ENCODE measurements at regions not wholly inside any gene's neighbourhood (a gene's known extent, or its start where the extent isn't known, plus 50 kb on each side); places are given as distances from the start of the nearest gene placed in this dataset.
"Not testable (repeated sequence)": the region's sequence is repeated elsewhere in the genome, so short reads cannot be mapped to it uniquely, and the experiment has no call there.

DNA sequence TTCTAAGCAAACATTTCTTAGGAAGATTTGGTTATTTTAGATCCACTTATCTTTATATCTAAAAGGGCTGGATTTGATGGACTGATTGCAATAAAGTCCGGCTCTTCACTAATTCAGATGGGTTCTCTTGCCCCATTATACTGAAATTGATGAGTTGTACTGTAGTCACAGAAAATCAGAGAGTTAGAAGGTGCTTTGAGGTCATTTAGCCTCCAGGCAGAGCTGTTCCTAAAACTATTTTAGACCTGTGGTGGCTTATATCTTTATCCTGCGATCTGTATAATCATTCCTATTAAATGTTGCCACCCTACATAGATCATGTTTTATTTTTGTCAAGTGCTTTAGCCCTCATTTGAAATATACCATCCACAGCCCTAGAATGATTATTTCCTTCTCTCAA, 61.3 kb upstream of the ATXN1 start:
- no peak for DNase-seq

DNA sequence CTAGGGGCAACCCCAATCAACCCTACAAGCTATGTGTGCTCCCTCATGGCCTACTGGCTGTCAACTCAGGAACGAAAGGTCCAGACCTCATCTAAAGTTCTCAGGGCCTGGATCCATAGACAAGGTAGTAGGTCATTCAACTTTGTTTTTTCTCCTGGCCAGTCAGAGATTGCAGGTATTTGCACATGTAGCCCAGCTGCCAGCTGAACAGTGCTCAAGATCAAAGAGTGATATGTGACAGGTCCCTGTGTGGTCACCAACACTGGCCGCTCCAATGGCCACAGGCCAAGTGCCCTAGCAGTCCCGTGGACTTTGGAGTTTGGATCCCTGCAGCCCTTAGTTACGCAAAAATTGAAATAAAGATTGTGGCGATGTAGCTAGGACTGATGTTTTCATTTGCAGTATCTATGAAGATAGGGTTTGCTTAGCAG, 60.6 kb upstream of the ATXN1 start:
- no peak for DNase-seq

DNA sequence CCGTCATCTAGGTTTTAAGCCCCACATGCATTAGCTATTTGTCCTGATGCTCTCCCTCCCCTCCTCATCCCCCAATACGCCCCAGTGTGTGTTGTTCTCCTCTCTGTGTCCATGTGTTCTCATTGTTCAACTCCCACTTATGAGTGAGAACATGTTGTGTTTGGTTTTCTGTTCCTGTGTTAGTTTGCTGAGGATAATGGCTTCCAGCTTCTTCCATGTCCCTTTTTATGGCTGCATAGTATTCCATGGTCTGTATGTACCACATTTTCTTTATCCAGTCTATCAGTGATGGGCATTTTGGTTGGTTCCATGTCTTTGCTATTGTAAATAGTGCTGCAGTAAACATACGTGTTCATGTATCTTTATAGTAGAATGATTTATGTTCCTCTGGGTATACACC, 59.0 kb upstream of the ATXN1 start:
- not testable (repeated sequence) for DNase-seq

DNA sequence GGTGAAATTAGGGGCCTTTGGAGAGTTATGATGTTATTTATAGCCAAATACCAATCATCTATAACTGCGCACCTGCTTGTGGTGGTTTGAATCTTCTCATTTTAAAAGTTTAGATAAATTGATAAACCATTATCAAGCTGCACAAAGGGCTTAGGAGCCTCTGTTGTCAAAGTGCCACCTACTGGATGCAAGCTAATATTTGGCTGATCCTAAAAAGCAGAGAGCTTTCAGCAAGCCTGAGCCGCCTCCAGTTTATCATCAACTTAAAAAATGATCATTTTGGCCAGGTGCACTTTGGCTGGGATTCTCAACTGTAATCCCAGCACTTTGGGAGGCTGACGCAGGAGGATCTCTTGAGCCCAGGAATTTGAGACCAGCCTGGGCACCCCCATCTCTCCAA, 58.5 kb upstream of the ATXN1 start:
- no peak for DNase-seq

DNA sequence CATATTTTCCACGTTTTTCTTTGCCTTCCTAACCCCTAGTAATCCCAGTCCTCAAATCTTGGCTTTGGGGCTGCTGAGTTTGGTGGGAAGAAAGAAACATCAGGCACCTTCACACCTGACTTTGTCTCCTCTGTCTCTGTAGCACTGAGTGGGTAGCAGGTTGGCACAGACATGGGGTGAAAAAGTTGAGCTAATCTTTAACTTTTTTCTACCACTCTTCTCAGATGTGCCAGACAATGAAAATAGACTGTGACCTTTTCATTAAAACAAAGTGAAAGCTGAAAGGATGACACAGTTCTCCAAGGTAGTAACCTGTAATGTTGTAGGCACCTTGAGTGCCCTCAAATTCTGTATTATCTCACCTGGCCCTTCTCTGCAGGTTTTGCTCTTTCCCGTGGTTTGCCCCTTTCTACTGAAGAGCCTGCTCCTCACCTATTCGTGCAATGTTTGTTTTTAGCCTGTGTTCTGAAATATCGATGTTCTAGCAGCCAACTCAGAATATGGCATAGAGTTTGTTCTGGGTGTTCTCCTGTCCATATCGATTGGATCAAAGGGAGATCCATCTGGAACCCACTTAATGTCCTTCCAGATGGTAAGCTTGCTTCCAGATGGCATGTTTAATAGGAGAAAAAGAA, 57.8 kb upstream of the ATXN1 start:
- no peak for DNase-seq

DNA sequence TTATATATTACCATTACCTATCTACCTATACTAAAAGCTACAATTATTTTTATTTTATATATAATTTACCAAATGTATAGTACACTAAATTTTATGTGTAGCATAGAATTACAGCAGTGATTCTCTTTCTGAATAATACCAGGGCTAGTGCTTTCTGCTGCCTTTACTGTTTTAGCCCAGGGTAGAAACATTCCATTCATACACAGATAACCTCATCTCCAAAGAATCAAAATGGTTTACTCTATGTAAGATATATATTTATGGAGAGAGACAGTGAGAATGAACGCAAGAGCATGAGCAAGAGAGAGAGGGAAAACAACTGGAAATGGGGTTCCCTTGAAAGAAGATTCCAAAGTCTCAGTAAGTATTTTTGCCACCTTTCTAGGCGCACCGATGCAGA, 56.3 kb upstream of the ATXN1 start:
- no peak for DNase-seq

DNA sequence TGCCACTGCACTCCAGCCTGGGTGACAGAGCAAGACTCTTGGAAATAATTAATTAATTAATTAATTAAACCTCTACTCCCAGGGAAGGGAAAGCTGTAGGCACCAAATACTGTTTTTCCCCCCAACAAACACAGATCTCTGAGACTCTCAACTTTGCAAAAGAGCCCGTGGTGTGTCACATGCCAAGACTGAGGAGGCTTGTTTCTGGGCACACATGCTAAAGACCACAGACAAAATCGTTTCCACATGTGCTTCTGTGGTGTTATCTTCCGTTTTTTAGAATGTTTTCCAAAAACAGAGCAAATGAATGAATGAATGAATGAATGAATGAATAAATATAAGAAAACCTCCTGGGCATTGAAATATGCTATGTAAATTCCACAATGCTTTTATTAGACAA, 55.6 kb upstream of the ATXN1 start:
- no peak for DNase-seq

DNA sequence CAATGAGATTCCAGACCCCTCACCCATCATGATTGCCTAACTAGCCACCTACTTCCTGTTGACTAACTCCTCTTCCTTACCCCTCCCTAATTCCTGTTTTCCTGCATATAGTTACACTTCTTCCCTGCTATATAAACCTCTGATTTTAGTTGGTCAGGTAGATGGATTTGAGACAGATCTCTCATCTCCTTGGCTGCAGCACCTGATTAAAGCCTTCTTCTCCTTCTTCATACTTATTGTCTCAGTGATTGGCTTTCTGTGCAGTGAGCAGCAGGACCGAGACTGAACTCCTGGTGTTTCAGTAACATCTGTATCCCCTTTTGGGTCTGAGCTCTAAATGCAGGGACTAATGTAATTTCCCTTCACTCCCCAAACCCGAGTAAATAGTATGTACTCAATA, 51.7 kb upstream of the ATXN1 start:
- DNase-seq, result no peak

DNA sequence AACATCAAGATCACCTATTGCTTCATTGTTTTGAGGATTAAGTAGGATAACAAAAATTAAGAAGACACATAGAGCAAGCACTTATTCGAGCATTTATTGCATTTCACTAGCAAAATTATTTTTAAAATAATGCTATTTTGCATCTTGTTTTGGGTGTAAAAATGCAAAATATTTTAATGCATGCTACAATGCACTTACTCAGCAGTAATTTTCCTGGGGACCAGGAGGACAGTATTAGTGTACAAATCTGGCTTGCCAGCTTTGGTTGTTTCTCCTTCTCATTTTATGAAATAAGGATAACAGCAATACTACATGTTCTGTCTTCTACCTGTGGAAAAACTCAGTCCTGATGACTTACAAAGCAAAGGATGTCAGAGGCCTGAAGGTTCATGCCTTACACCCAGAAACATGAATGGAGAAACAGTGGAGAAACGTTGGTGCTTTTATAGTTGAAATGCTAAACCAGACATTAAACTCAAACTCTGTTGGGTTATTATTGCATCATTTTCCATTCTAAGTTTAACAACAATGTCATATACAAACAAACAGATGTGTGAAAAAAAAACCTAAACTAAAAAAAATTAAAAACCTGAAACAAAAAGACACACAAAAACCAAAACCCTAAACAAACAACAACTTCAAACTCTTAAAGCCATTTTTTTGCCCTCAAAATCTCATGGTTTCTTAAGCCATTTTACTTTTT, 50.2 kb upstream of the ATXN1 start:
- DNase-seq, result no peak
